ENCODE measurements at regions not wholly inside any gene's neighbourhood (a gene's known extent, or its start where the extent isn't known, plus 50 kb on each side); places are given as distances from the start of the nearest gene placed in this dataset.

GRCh38 chr13:73240193-73240592, 181.4 kb downstream of the KLF5 start:
- in situ Hi-C loops (cut with HindIII; ENCODE audit: low sequenced_read_pairs): no loop called here
- DNase-seq (ENCODE audit: low read depth, low spot score): no peak
- H3K4me3 ChIP-seq (ENCODE audit: low read depth, low read length): no peak overlapping the region
- TF ChIP-seq CTCF (IDR thresholded peaks at IDR 0.05; ENCODE audit: low read depth, low read length): no peak

- DNase-seq (ENCODE audit: low read depth, low spot score): peak; percentile 72
- no peak for TF ChIP-seq CTCF (IDR thresholded peaks at IDR 0.05; ENCODE audit: low read depth, low read length)
These were observed 176.6 kb downstream of the KLF5 start for GRCh38 chr13:73235385-73235784.

GRCh38 chr13:73231471-73231870, 172.7 kb downstream of the KLF5 start:
- TF ChIP-seq CTCF (IDR thresholded peaks at IDR 0.05; ENCODE audit: low read depth, low read length): no peak
- in situ Hi-C loops (cut with HindIII; ENCODE audit: low sequenced_read_pairs): no loop called here
- no peak for DNase-seq (ENCODE audit: low read depth, low spot score)
- H3K4me3 ChIP-seq (ENCODE audit: low read depth, low read length): no peak overlapping the region

More at GRCh38 chr13:73235385-73235784, 176.6 kb downstream of the KLF5 start:
- in situ Hi-C loops (cut with HindIII; ENCODE audit: low sequenced_read_pairs): no loop called here
- H3K4me3 ChIP-seq (ENCODE audit: low read depth, low read length): no peak overlapping the region

DNA sequence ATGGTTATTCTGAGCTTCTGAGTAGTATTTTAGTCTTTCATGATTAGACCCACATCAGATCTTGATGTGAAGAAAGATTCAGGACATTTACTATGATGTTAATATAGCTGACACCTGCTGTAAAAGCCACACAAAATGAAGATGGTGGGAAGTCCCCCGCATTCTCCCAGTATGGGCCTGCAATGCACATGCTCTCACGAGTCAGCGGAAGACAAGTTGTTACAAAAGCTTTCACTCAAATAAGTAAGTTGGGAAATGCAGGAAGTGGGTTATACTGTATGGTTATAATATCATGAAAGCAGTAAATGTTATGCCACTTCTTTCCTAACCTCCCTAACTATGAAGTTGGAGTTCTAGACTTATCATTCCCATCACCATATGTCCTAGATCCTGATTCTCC, 171.9 kb downstream of the KLF5 start:
- no peak for TF ChIP-seq CTCF (IDR thresholded peaks at IDR 0.05; ENCODE audit: low read depth, low read length)
- in situ Hi-C loops (cut with HindIII; ENCODE audit: low sequenced_read_pairs): no loop called here
- DNase-seq (ENCODE audit: low read depth, low spot score): no peak
- H3K4me3 ChIP-seq (ENCODE audit: low read depth, low read length): no peak overlapping the region

DNA sequence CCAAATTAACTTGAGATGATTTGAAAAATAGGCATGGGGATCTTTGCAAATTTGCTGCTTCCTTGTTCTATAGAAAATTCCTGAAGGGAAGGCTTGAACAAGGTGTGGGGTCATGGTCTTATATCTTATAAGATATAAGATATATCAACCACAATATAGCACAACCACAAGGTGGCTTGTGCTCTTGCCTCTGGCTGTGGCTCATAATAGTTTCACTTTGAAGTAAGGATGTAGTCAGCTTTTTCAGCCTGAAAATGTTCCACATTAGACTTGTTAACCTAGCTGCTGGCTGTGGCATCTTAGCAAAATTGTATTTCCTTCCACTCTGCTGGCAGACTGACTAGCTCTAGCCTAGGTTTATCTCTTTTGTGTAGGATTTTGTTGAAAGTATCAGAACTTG, 169.7 kb downstream of the KLF5 start:
- peak; percentile 56 for DNase-seq (ENCODE audit: low read depth, low spot score)
- in situ Hi-C loops (cut with HindIII; ENCODE audit: low sequenced_read_pairs): no loop called here
- peak; percentile 24 for TF ChIP-seq CTCF (IDR thresholded peaks at IDR 0.05; ENCODE audit: low read depth, low read length)
- H3K4me3 ChIP-seq (ENCODE audit: low read depth, low read length): no peak overlapping the region

GRCh38 chr13:73225990-73226389, 167.2 kb downstream of the KLF5 start:
- H3K4me3 ChIP-seq (ENCODE audit: low read depth, low read length): no peak overlapping the region
- in situ Hi-C loops (cut with HindIII; ENCODE audit: low sequenced_read_pairs): no loop called here
- TF ChIP-seq CTCF (IDR thresholded peaks at IDR 0.05; ENCODE audit: low read depth, low read length): no peak
- DNase-seq (ENCODE audit: low read depth, low spot score): no peak

- DNase-seq (ENCODE audit: low read depth, low spot score): peak; percentile 60
- no peak for TF ChIP-seq CTCF (IDR thresholded peaks at IDR 0.05; ENCODE audit: low read depth, low read length)
- in situ Hi-C loops (cut with HindIII; ENCODE audit: low sequenced_read_pairs): no loop called here
- H3K4me3 ChIP-seq (ENCODE audit: low read depth, low read length): no peak overlapping the region
These were observed 165.9 kb downstream of the KLF5 start for GRCh38 chr13:73224703-73225102.
